HG03565 (cell line): ENCODE measurements at regions not wholly inside any gene's neighbourhood (a gene's known extent, or its start where the extent isn't known, plus 50 kb on each side); places are given as distances from the start of the nearest gene placed in this dataset.
"Not testable (repeated sequence)": the region's sequence is repeated elsewhere in the genome, so short reads cannot be mapped to it uniquely, and the experiment has no call there.

Source experiments
- ATAC-seq: cut with Tn5 transposase; IDR thresholded peaks from one replicate; pipeline ENCODE4 v1.9.1; 2021; ENCODE audit warnings: mild to moderate bottlenecking, moderate library complexity; ENCODE audit not compliant: unreplicated experiment

GRCh38 chr13:105902396-105902795 is 633.1 kb downstream of the EFNB2 start:
- ATAC-seq: no peak

GRCh38 chr13:105897575-105897974 is 637.9 kb downstream of the EFNB2 start:
- ATAC-seq: no peak

- no peak for ATAC-seq
These were observed 640.8 kb downstream of the EFNB2 start for GRCh38 chr13:105894697-105895096.

GRCh38 chr13:105890509-105890908 is 645.0 kb downstream of the EFNB2 start:
- no peak for ATAC-seq

GRCh38 chr13:105878119-105878700 is 657.3 kb downstream of the EFNB2 start:
- no peak for ATAC-seq

- ATAC-seq: no peak
These were observed 660.6 kb downstream of the EFNB2 start for GRCh38 chr13:105874814-105875213.

GRCh38 chr13:105871768-105872167 is 663.7 kb downstream of the EFNB2 start:
- no peak for ATAC-seq

- no peak for ATAC-seq
These were observed 664.1 kb downstream of the EFNB2 start for GRCh38 chr13:105871326-105871725.

- ATAC-seq: no peak
These were observed 672.1 kb downstream of the EFNB2 start for GRCh38 chr13:105863300-105863920.

GRCh38 chr13:105848494-105848893 is 687.0 kb downstream of the EFNB2 start:
- no peak for ATAC-seq

- no peak for ATAC-seq
These were observed 687.8 kb downstream of the EFNB2 start for GRCh38 chr13:105847527-105848291.

GRCh38 chr13:105846923-105847322 is 688.5 kb downstream of the EFNB2 start:
- no peak for ATAC-seq

- ATAC-seq: no peak
These were observed 694.2 kb downstream of the EFNB2 start for GRCh38 chr13:105841286-105841685.

GRCh38 chr13:105838231-105838630 is 697.2 kb downstream of the EFNB2 start:
- ATAC-seq: no peak

- ATAC-seq: not testable (repeated sequence)
These were observed 698.2 kb downstream of the EFNB2 start for GRCh38 chr13:105837295-105837694.

GRCh38 chr13:105830821-105831220 is 704.6 kb downstream of the EFNB2 start:
- no peak for ATAC-seq

GRCh38 chr13:105827111-105827809 is 708.2 kb downstream of the EFNB2 start:
- no peak for ATAC-seq

GRCh38 chr13:105825071-105825470 is 710.4 kb downstream of the EFNB2 start:
- no peak for ATAC-seq

GRCh38 chr13:105821337-105821736 is 714.1 kb downstream of the EFNB2 start:
- no peak for ATAC-seq

- ATAC-seq: no peak
These were observed 715.0 kb downstream of the EFNB2 start for GRCh38 chr13:105820415-105820814.

GRCh38 chr13:105817498-105817897 is 718.0 kb downstream of the EFNB2 start:
- no peak for ATAC-seq

GRCh38 chr13:105816994-105817393 is 718.5 kb downstream of the EFNB2 start:
- ATAC-seq: no peak
